LNCaP clone FGC (cell line): ENCODE measurements at regions not wholly inside any gene's neighbourhood (a gene's known extent, or its start where the extent isn't known, plus 50 kb on each side); places are given as distances from the start of the nearest gene placed in this dataset.

Experiments
- DNase-seq: peaks from one replicate; pipeline ENCODE4 v3.0.0-alpha.2; 2011; ENCODE audit warnings: low read depth
- H3K4me3 ChIP-seq: 2 replicates; pipeline ENCODE4 v1.5.1; 2011; ENCODE audit warnings: mild to moderate bottlenecking, low read depth, low read length, control low read depth
- TF ChIP-seq, protein P1 (sequence below): IDR thresholded peaks from 2 replicates; pipeline ENCODE4 v1.5.1; 2012; ENCODE audit warnings: mild to moderate bottlenecking; ENCODE audit not compliant: control insufficient read depth, insufficient read depth; ENCODE audit errors: extremely low read depth

DNA sequence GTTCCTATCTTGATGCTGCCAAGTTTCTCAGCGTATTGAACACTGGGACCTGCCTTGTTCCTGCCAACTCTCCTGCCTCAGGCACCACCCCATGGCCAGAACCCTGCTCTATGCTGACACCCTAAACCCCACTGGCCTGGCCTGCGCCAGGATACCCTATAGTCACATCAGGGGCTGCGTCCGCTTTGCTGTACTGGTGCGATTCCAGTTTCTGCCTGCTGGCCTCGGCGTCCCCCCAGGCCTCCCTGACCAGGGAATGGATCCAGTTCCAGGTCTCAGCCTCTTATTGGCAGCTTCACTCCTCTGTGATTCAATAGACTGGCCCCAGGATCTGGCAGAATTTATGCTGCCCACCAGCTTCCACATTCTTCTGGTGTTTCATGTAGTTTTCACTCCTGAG is 55.0 kb downstream of the GPR6 start:
- TF ChIP-seq, protein P1, sequence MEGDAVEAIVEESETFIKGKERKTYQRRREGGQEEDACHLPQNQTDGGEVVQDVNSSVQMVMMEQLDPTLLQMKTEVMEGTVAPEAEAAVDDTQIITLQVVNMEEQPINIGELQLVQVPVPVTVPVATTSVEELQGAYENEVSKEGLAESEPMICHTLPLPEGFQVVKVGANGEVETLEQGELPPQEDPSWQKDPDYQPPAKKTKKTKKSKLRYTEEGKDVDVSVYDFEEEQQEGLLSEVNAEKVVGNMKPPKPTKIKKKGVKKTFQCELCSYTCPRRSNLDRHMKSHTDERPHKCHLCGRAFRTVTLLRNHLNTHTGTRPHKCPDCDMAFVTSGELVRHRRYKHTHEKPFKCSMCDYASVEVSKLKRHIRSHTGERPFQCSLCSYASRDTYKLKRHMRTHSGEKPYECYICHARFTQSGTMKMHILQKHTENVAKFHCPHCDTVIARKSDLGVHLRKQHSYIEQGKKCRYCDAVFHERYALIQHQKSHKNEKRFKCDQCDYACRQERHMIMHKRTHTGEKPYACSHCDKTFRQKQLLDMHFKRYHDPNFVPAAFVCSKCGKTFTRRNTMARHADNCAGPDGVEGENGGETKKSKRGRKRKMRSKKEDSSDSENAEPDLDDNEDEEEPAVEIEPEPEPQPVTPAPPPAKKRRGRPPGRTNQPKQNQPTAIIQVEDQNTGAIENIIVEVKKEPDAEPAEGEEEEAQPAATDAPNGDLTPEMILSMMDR, result no peak
- DNase-seq, result no peak
- no peak overlapping the region for H3K4me3 ChIP-seq

DNA sequence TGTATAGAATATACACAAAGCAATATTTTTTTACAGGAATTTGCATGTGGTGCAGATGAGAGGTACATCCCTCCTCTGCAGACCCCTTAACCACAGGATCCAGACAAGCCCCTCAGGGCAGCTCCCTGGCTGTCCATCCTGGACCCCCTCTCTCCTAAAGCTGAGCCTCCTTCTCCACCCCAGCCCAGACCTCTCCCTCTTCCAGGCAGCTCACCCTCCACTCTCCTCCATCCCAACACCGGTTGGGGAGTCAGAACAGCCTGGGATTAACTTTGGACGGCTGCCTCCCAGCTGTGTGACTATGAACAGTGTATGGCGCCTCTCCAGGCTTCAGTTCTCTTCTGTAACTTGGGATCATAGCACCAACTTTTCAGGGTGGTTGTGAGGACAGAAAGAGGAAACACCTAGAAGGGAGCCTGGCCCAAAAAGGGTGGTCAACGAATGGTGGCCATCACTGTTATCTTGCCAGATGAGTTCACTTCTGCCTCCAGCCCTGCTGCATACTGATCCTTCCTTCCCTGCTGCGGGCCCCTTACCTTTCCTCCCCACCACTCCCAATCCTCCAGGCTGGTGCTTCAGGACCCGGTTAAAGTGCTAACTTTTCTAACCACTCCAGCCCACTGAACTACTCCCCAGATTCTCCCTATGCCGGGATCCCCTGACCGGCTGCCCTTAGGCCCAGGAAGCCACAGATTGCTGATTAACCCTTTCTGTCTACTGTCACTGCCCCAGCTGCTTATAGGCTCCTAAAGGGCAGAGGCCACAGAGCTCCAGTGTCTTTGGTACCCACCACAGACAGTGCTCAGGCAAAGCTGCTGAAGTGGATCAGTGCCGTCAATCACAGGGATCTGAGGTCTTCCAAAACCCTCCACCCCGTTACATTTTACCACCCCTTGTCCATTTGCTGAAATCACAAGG is 55.9 kb downstream of the GPR6 start:
- DNase-seq, result no peak

DNA sequence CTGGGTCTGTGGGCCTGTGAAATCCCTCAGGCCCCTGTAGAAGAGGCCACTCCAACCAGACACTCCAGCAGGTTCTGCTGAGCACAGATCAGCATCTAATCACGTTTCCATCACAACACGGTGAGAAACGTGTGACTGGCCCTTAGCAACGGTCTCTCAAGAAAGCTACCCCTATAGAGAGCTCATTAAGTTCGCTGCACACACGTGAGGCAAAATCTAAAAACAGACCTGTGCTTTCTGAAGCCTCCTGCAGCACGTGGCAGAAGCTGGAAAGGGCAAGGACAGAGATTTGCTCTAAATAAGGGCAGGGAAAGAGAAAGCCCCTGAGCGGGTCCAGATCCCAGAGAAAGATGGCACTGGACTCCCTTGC is 56.5 kb downstream of the GPR6 start:
- H3K4me3 ChIP-seq, result no peak overlapping the region
- no peak for DNase-seq
- TF ChIP-seq, protein P1, result no peak

More for the DNA sequence above, 55.9 kb downstream of the GPR6 start:
- H3K4me3 ChIP-seq, result no peak overlapping the region
- TF ChIP-seq, protein P1, result no peak

DNA sequence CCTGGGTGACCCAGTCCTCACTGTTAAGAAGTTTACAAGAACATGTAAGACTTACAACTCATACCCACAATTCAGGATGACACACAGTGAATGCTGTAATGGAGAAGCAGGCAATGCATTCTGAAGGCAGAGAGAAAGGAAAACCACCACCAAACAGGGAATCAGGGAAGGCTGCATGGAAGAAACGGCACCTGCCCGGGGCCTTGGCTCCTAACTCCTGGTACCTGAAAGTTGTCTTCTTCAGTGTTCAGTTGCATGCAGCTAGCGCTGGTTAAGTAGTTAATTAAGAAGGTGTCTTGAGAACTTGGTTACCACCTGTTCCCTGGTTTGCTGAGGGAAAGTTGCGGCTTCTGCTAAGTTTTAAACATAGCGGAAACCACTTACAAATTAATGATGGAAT is 57.2 kb downstream of the GPR6 start:
- TF ChIP-seq, protein P1, result no peak
- no peak for DNase-seq
- H3K4me3 ChIP-seq, result no peak overlapping the region

DNA sequence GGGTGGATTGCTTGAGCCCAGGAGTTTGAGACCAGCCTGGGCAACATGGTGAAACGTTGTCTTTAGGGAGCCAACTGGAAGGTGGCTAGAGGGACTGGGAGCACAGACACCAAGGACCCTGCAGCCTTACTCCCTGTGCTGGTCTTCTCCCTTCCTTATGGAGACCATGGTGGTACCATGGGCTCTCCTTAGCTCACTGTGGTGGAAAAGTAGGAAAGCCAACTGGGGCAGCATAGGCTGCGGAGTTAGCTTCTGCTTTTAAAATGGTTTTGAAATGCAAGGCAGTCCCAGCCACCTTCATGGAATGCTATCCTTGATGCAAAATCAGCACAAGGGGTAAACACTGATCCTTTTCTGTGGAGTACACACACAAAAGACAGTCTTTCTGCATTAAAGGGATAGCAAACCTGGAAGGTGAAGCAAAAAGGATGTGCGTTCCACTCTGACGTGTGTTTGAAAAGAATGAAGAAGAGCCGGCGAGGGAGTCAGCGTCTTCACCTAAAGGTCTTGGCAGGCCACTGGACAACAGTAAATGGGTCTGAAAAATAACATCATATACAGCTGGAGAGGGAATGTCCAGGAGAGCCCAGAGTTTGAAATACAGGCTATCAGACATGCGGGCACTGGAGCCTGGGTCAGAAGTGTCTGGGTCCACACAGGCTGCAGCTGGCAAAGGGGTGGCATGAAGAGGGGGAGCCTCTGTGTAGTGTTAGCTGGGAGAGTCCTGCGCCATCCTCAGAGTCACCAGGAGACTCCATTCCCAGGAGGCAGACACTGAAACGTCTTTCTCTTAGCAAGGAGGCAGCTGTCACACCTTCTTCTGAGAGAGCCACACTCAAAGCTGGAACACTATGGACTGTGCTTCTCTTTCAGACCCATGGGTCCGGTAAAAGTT is 58.5 kb downstream of the GPR6 start:
- TF ChIP-seq, protein P1, result no peak
- H3K4me3 ChIP-seq, result no peak overlapping the region
- no peak for DNase-seq

DNA sequence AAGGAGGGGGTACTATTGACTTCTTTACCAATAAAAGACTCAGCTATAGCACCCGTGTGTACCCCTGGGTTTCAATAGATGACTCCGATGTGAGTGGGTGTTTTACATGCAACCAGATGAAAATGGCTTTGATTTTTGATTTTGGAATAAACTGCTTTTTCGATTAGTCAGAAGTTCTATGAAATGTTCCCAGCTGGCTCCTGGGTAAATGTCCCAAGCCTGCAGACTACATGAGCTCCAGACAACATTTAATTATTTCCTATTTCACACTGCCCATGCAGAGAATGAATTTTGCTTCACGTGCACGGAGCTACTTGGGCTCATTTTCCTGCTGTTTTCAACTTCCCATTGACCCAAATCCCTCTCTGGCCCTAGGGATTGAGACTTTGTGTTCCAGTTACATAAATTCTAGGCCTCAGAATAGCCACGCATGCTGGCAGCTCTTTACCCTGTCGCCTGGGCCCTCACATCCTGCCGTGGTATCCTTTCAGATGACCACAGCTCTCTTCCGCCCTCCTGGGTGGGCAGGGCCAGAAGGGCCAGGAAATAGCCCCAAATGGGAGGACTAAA is 59.7 kb downstream of the GPR6 start:
- no peak for DNase-seq
- H3K4me3 ChIP-seq, result no peak overlapping the region
- TF ChIP-seq, protein P1, result no peak
